GM23338 (cell line): ENCODE measurements at regions not wholly inside any gene's neighbourhood (a gene's known extent, or its start where the extent isn't known, plus 50 kb on each side); places are given as distances from the start of the nearest gene placed in this dataset.

ENCODE experiments used
- ATAC-seq: fragments of 200-7000 bp; cut with Tn5 transposase; 3 replicates; pipeline ENCODE4 v1.9.1; 2020
- DNase-seq: peaks from one replicate; pipeline ENCODE4 v3.0.0-alpha.2; 2015; ENCODE audit warnings: low spot score
- H2AFZ ChIP-seq: fragments of 200-600 bp; sonication (generic); 2 replicates; pipeline ENCODE4 v1.8.0; 2016; ENCODE audit warnings: antibody characterized with exemption, mild to moderate bottlenecking, moderate library complexity
- H3F3A ChIP-seq: fragments of 200-600 bp; sonication (generic); replicated peaks from 2 replicates; pipeline ENCODE4 v1.8.0; 2017; ENCODE audit warnings: antibody characterized with exemption, mixed run types, low read depth
- H3K27ac ChIP-seq: fragments of 200-600 bp; sonication (generic); 2 replicates; pipeline ENCODE4 v1.6.1; 2016; ENCODE audit warnings: low read depth
- H3K27me3 ChIP-seq: fragments of 200-600 bp; sonication (generic); 2 replicates; pipeline ENCODE4 v1.8.0; 2016; ENCODE audit warnings: mild to moderate bottlenecking, mixed run types, moderate library complexity; ENCODE audit not compliant: insufficient read depth
- H3K36me3 ChIP-seq: fragments of 200-600 bp; sonication (generic); 2 replicates; pipeline ENCODE4 v1.8.0; 2016; ENCODE audit warnings: mild to moderate bottlenecking; ENCODE audit not compliant: insufficient read depth
- H3K4me1 ChIP-seq: fragments of 200-600 bp; sonication (generic); 2 replicates; pipeline ENCODE4 v1.8.0; 2016; ENCODE audit warnings: mild to moderate bottlenecking, moderate library complexity; ENCODE audit not compliant: insufficient read depth
- H3K4me2 ChIP-seq: fragments of 200-600 bp; sonication (generic); 2 replicates; pipeline ENCODE4 v1.7.1; 2017; ENCODE audit warnings: mixed run types
- H3K4me3 ChIP-seq: fragments of 200-600 bp; sonication (generic); 2 replicates; pipeline ENCODE4 v1.6.1; 2016; ENCODE audit warnings: mixed run types
- H3K79me2 ChIP-seq: fragments of 200-600 bp; sonication (generic); replicated peaks from 2 replicates; pipeline ENCODE4 v1.8.0; 2017; ENCODE audit warnings: mild to moderate bottlenecking; ENCODE audit not compliant: insufficient read depth
- H3K9me2 ChIP-seq: fragments of 200-600 bp; sonication (generic); 2 replicates; pipeline ENCODE4 v1.8.0; 2017; ENCODE audit not compliant: insufficient read depth
- H4K20me1 ChIP-seq: fragments of 200-600 bp; sonication (generic); replicated peaks from 2 replicates; pipeline ENCODE4 v1.8.0; 2017; ENCODE audit warnings: mild to moderate bottlenecking; ENCODE audit not compliant: insufficient read depth
- H3K27ac Mint-ChIP-seq: 2 replicates; pipeline ENCODE4 v1.8.0; 2020; ENCODE audit warnings: inconsistent platforms, mild to moderate bottlenecking, moderate library complexity, mixed read lengths
- H3K27me3 Mint-ChIP-seq: 3 replicates; pipeline ENCODE4 v1.8.0; 2022; ENCODE audit warnings: low read depth, mild to moderate bottlenecking, moderate library complexity, mixed read lengths, inconsistent platforms; ENCODE audit not compliant: insufficient read depth, poor library complexity
- H3K36me3 Mint-ChIP-seq: 3 replicates; pipeline ENCODE4 v1.8.0; 2021; ENCODE audit warnings: low read depth, mild to moderate bottlenecking, inconsistent platforms, moderate library complexity, mixed read lengths
- H3K4me1 Mint-ChIP-seq: 3 replicates; pipeline ENCODE4 v1.8.0; 2020; ENCODE audit warnings: mild to moderate bottlenecking, inconsistent platforms, mixed read lengths
- H3K4me3 Mint-ChIP-seq: 3 replicates; pipeline ENCODE4 v1.8.0; 2021; ENCODE audit warnings: moderate library complexity, mild to moderate bottlenecking, inconsistent platforms, mixed read lengths
- H3K9me3 Mint-ChIP-seq: 3 replicates; pipeline ENCODE4 v1.8.0; 2020; ENCODE audit warnings: moderate library complexity, mild to moderate bottlenecking, inconsistent platforms, mixed read lengths
- EZH2 ChIP-seq: fragments of 200-600 bp; sonication (generic); IDR thresholded peaks from one replicate; pipeline ENCODE4 v1.8.0; 2017; ENCODE audit warnings: antibody characterized with exemption, mild to moderate bottlenecking, low read depth; ENCODE audit not compliant: unreplicated experiment
- EZH2phosphoT487 ChIP-seq: fragments of 200-600 bp; sonication (generic); IDR thresholded peaks from one replicate; pipeline ENCODE4 v1.8.1; 2018; ENCODE audit warnings: antibody characterized with exemption; ENCODE audit not compliant: unreplicated experiment
- NANOG ChIP-seq: IDR thresholded peaks from 2 replicates; pipeline ENCODE4 v1.6.1; 2016; ENCODE audit warnings: antibody characterized with exemption, borderline replicate concordance
- STAT1 ChIP-seq: IDR thresholded peaks from one replicate; pipeline ENCODE4 v1.6.1; 2016; ENCODE audit warnings: antibody characterized with exemption; ENCODE audit not compliant: unreplicated experiment
- TF ChIP-seq, protein P1 (sequence below), 2 experiments: fragments of 200-600 bp in 1 of 2; sonication (generic) in 1 of 2; conservative IDR thresholded peaks; 2 replicates each; pipeline versions ENCODE4 v1.5.1 to v1.6.1; 2016 to 2017; ENCODE audit warnings: antibody characterized with exemption in 2 of 2, low read depth in 2 of 2, mild to moderate bottlenecking in 2 of 2, moderate library complexity in 1 of 2
- TF ChIP-seq, protein P2 (sequence below): IDR thresholded peaks from 2 replicates; pipeline ENCODE4 v1.6.1; 2016; ENCODE audit warnings: antibody characterized with exemption
- TF ChIP-seq, protein P3 (sequence below): IDR thresholded peaks from one replicate; pipeline ENCODE4 v1.6.1; 2018; ENCODE audit warnings: antibody characterized with exemption; ENCODE audit not compliant: unreplicated experiment
- TF ChIP-seq, protein P4 (sequence below): fragments of 250-450 bp; sonication (Bioruptor Pico); IDR thresholded peaks from 2 replicates; pipeline ENCODE4 v1.5.0; 2020; ENCODE audit warnings: mild to moderate bottlenecking, moderate library complexity

DNA sequence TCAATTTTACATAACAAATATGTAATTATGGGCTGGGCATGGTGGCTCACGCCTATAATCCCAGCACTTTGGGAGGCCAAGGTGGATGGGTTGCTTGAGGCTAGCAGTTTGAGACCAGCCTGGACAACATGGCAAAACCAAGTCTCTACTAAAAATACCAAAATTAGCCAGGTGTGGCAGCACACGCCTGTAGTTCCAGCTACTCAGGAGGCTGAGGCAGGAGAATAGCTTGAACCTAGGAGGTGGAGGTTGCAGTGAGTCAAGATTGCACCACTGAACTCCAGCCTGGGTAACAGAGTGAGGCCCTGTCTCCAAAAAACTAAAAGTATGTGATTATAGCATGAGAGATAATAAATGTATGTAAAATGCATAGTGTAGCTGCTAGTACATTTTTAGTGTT lies 229.0 kb downstream of the PPARGC1A start:
- Mint-ChIP-seq H3K4me1 (no peaks in the 10 kb centered on the region), H3K27ac (no peak overlapping the region), H3K27me3 (peaks cover 2% of the 10 kb centered on the region), H3K4me3 (no peak overlapping the region), H3K36me3 (no peaks in the 10 kb centered on the region), H3K9me3 (no peaks in the 10 kb centered on the region; the same call in 2 of the 3 replicates)
- Histone ChIP-seq H3K9me2 (peaks cover 6% of the 10 kb centered on the region; the same call in 1 of the 2 replicates), H3K27me3 (no peaks in the 10 kb centered on the region), H2AFZ (no peak overlapping the region), H3F3A (no peaks in the 10 kb centered on the region), H3K36me3 (no peaks in the 10 kb centered on the region), H3K4me2 (no peak overlapping the region), H3K4me3 (no peak overlapping the region), H3K4me1 (no peaks in the 10 kb centered on the region), H4K20me1 (no peaks in the 10 kb centered on the region), H3K27ac (no peak overlapping the region), H3K79me2 (no peaks in the 10 kb centered on the region)
- DNase-seq (no peak), ATAC-seq (no peak)
- TF ChIP-seq STAT1 (no peak), EZH2phosphoT487 (no peak), NANOG (no peak)
- TF ChIP-seq, protein P1, sequence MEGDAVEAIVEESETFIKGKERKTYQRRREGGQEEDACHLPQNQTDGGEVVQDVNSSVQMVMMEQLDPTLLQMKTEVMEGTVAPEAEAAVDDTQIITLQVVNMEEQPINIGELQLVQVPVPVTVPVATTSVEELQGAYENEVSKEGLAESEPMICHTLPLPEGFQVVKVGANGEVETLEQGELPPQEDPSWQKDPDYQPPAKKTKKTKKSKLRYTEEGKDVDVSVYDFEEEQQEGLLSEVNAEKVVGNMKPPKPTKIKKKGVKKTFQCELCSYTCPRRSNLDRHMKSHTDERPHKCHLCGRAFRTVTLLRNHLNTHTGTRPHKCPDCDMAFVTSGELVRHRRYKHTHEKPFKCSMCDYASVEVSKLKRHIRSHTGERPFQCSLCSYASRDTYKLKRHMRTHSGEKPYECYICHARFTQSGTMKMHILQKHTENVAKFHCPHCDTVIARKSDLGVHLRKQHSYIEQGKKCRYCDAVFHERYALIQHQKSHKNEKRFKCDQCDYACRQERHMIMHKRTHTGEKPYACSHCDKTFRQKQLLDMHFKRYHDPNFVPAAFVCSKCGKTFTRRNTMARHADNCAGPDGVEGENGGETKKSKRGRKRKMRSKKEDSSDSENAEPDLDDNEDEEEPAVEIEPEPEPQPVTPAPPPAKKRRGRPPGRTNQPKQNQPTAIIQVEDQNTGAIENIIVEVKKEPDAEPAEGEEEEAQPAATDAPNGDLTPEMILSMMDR (conservative IDR thresholded peaks at IDR 0.05; ENCODE audit: low read depth in 2 of 2) = peak; percentile 30 to 43; a peak in 3 of 4 replicates

DNA sequence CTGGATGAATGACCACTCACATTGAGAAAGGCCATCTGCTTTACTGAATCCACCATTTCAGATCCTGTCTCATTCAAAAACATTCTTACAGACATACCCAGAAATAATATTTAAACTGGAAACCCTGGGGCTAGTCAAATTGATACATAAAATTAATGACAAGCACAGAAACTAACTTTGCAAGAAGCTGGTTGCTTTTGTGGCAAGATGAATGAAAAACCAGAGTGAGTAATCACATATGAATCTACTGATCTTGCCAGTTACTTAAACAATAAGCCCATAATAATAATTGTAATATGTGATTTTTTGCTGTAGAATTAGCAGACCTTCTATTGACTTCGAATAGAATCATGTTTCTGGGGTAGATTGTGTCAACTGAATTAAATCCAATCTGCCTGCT lies 235.1 kb downstream of the PPARGC1A start:
- H3K79me2 ChIP-seq = no peaks in the 10 kb centered on the region
- H3K27ac Mint-ChIP-seq = no peak overlapping the region
- H3K36me3 Mint-ChIP-seq = no peaks in the 10 kb centered on the region; the same call in 2 of the 3 replicates
- H3K4me1 Mint-ChIP-seq = no peaks in the 10 kb centered on the region
- DNase-seq (no peak), ATAC-seq (no peak)
- peaks cover 2% of the 10 kb centered on the region for H3K27me3 Mint-ChIP-seq
- peaks cover 4% of the 10 kb centered on the region; the same call in 1 of the 3 replicates for H3K9me3 Mint-ChIP-seq
- H2AFZ ChIP-seq = no peak overlapping the region
- no peak overlapping the region for H3K4me3 Mint-ChIP-seq
- H3K4me2 ChIP-seq = no peak overlapping the region
- H3K36me3 ChIP-seq = no peaks in the 10 kb centered on the region
- H3K9me2 ChIP-seq = no peaks in the 10 kb centered on the region
- H4K20me1 ChIP-seq = no peaks in the 10 kb centered on the region
- no peaks in the 10 kb centered on the region for H3F3A ChIP-seq
- H3K27ac ChIP-seq = no peak overlapping the region
- no peak overlapping the region for H3K4me3 ChIP-seq
- H3K4me1 ChIP-seq = no peaks in the 10 kb centered on the region
- no peaks in the 10 kb centered on the region for H3K27me3 ChIP-seq
- TF ChIP-seq STAT1 = no peak
- TF ChIP-seq EZH2 = no peak
- TF ChIP-seq, protein P2, sequence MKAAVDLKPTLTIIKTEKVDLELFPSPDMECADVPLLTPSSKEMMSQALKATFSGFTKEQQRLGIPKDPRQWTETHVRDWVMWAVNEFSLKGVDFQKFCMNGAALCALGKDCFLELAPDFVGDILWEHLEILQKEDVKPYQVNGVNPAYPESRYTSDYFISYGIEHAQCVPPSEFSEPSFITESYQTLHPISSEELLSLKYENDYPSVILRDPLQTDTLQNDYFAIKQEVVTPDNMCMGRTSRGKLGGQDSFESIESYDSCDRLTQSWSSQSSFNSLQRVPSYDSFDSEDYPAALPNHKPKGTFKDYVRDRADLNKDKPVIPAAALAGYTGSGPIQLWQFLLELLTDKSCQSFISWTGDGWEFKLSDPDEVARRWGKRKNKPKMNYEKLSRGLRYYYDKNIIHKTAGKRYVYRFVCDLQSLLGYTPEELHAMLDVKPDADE = no peak
- TF ChIP-seq, protein P3, sequence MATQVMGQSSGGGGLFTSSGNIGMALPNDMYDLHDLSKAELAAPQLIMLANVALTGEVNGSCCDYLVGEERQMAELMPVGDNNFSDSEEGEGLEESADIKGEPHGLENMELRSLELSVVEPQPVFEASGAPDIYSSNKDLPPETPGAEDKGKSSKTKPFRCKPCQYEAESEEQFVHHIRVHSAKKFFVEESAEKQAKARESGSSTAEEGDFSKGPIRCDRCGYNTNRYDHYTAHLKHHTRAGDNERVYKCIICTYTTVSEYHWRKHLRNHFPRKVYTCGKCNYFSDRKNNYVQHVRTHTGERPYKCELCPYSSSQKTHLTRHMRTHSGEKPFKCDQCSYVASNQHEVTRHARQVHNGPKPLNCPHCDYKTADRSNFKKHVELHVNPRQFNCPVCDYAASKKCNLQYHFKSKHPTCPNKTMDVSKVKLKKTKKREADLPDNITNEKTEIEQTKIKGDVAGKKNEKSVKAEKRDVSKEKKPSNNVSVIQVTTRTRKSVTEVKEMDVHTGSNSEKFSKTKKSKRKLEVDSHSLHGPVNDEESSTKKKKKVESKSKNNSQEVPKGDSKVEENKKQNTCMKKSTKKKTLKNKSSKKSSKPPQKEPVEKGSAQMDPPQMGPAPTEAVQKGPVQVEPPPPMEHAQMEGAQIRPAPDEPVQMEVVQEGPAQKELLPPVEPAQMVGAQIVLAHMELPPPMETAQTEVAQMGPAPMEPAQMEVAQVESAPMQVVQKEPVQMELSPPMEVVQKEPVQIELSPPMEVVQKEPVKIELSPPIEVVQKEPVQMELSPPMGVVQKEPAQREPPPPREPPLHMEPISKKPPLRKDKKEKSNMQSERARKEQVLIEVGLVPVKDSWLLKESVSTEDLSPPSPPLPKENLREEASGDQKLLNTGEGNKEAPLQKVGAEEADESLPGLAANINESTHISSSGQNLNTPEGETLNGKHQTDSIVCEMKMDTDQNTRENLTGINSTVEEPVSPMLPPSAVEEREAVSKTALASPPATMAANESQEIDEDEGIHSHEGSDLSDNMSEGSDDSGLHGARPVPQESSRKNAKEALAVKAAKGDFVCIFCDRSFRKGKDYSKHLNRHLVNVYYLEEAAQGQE = no peak
- TF ChIP-seq, protein P4, sequence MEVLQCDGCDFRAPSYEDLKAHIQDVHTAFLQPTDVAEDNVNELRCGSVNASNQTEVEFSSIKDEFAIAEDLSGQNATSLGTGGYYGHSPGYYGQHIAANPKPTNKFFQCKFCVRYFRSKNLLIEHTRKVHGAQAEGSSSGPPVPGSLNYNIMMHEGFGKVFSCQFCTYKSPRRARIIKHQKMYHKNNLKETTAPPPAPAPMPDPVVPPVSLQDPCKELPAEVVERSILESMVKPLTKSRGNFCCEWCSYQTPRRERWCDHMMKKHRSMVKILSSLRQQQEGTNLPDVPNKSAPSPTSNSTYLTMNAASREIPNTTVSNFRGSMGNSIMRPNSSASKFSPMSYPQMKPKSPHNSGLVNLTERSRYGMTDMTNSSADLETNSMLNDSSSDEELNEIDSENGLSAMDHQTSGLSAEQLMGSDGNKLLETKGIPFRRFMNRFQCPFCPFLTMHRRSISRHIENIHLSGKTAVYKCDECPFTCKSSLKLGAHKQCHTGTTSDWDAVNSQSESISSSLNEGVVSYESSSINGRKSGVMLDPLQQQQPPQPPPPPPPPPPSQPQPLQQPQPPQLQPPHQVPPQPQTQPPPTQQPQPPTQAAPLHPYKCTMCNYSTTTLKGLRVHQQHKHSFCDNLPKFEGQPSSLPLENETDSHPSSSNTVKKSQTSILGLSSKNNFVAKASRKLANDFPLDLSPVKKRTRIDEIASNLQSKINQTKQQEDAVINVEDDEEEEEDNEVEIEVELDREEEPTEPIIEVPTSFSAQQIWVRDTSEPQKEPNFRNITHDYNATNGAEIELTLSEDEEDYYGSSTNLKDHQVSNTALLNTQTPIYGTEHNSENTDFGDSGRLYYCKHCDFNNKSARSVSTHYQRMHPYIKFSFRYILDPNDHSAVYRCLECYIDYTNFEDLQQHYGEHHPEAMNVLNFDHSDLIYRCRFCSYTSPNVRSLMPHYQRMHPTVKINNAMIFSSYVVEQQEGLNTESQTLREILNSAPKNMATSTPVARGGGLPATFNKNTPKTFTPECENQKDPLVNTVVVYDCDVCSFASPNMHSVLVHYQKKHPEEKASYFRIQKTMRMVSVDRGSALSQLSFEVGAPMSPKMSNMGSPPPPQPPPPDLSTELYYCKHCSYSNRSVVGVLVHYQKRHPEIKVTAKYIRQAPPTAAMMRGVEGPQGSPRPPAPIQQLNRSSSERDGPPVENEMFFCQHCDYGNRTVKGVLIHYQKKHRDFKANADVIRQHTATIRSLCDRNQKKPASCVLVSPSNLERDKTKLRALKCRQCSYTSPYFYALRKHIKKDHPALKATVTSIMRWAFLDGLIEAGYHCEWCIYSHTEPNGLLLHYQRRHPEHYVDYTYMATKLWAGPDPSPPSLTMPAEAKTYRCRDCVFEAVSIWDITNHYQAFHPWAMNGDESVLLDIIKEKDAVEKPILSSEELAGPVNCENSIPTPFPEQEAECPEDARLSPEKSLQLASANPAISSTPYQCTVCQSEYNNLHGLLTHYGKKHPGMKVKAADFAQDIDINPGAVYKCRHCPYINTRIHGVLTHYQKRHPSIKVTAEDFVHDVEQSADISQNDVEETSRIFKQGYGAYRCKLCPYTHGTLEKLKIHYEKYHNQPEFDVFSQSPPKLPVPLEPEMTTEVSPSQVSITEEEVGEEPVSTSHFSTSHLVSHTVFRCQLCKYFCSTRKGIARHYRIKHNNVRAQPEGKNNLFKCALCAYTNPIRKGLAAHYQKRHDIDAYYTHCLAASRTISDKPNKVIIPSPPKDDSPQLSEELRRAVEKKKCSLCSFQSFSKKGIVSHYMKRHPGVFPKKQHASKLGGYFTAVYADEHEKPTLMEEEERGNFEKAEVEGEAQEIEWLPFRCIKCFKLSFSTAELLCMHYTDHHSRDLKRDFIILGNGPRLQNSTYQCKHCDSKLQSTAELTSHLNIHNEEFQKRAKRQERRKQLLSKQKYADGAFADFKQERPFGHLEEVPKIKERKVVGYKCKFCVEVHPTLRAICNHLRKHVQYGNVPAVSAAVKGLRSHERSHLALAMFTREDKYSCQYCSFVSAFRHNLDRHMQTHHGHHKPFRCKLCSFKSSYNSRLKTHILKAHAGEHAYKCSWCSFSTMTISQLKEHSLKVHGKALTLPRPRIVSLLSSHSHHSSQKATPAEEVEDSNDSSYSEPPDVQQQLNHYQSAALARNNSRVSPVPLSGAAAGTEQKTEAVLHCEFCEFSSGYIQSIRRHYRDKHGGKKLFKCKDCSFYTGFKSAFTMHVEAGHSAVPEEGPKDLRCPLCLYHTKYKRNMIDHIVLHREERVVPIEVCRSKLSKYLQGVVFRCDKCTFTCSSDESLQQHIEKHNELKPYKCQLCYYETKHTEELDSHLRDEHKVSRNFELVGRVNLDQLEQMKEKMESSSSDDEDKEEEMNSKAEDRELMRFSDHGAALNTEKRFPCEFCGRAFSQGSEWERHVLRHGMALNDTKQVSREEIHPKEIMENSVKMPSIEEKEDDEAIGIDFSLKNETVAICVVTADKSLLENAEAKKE (CRISPR knock-in tag) = no peak
